ENCODE measurements at regions not wholly inside any gene's neighbourhood (a gene's known extent, or its start where the extent isn't known, plus 50 kb on each side); places are given as distances from the start of the nearest gene placed in this dataset.

DNA sequence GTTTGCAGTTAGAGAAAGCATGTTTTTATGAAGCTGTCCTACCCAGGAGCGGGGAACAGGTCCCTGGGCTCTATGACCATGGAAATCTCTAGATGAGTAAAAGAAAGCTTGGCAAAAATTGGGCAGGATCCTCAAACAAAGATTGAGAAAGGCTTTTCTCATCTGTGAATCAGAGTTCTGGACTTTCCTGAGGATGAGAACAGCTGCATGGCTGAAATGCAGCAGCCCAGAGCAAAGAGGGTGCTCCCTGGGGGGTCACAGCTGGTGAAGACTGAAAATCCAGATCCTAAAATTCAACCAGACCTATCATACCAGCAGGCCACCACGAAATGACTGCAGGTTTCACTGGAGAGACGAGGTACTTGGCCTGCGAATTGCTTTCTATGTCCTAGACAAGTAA is 65.7 kb upstream of the APP start:
- no peak for TF ChIP-seq NR2C2 (CRISPR knock-in tag; IDR thresholded peaks at IDR 0.05)
- TF ChIP-seq NR2C2 (tag; IDR thresholded peaks at IDR 0.05), result no peak
- TF ChIP-seq, protein P1, sequence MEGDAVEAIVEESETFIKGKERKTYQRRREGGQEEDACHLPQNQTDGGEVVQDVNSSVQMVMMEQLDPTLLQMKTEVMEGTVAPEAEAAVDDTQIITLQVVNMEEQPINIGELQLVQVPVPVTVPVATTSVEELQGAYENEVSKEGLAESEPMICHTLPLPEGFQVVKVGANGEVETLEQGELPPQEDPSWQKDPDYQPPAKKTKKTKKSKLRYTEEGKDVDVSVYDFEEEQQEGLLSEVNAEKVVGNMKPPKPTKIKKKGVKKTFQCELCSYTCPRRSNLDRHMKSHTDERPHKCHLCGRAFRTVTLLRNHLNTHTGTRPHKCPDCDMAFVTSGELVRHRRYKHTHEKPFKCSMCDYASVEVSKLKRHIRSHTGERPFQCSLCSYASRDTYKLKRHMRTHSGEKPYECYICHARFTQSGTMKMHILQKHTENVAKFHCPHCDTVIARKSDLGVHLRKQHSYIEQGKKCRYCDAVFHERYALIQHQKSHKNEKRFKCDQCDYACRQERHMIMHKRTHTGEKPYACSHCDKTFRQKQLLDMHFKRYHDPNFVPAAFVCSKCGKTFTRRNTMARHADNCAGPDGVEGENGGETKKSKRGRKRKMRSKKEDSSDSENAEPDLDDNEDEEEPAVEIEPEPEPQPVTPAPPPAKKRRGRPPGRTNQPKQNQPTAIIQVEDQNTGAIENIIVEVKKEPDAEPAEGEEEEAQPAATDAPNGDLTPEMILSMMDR (IDR thresholded peaks at IDR 0.05 in 2 of 3, conservative IDR thresholded peaks at IDR 0.05 in 1 of 3; ENCODE audit: insufficient read depth in 2 of 3, low read depth in 1 of 3, low read length in 3 of 3), result no peak
- TF ChIP-seq KAT7 (CRISPR knock-in tag; IDR thresholded peaks at IDR 0.05; ENCODE audit: borderline replicate concordance), result no peak
- TF ChIP-seq ZNF311 (CRISPR knock-in tag; IDR thresholded peaks at IDR 0.05), result no peak
- no peak for TF ChIP-seq CBX2 (IDR thresholded peaks at IDR 0.05; ENCODE audit: insufficient read depth, low read length, poor library complexity, severe bottlenecking)
- no peak for TF ChIP-seq FOXK1 (CRISPR knock-in tag; IDR thresholded peaks at IDR 0.05; ENCODE audit: borderline replicate concordance)
- TF ChIP-seq KAT8 (IDR thresholded peaks at IDR 0.05; ENCODE audit: low read depth), result no peak
- TF ChIP-seq ZZZ3 (IDR thresholded peaks at IDR 0.05), result no peak
- TF ChIP-seq GATA2 (CRISPR knock-in tag; IDR thresholded peaks at IDR 0.05), result no peak
